RPMI7951 (cell line): ENCODE measurements at regions not wholly inside any gene's neighbourhood (a gene's known extent, or its start where the extent isn't known, plus 50 kb on each side); places are given as distances from the start of the nearest gene placed in this dataset.

Experiments
- DNase-seq: peaks from one replicate; pipeline ENCODE4 v3.0.0-alpha.2; 2012; ENCODE audit warnings: low read depth

- no peak for DNase-seq
These were observed 99.3 kb downstream of the NUDT12 start for GRCh38 chr5:103463261-103463660.

DNA sequence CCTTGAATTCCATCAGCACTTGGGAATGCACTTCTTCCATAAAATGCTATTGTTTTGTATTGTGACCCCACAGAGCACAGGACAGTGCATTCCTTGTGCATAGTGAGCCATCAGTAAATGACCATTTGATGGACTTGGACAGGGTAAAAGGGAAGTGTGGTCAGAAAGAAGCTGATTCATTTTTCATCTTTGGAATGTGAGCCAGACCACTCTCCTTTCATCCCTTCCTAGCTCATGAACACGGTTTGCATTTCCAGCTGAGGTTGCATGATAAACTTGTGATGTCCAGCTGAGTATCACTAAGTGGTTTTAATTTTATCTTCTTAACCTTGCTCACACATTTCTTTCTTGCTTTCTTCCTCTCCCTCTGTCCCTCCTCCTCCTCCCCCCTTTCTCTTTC is 101.3 kb downstream of the NUDT12 start:
- DNase-seq = peak; percentile 93

DNA sequence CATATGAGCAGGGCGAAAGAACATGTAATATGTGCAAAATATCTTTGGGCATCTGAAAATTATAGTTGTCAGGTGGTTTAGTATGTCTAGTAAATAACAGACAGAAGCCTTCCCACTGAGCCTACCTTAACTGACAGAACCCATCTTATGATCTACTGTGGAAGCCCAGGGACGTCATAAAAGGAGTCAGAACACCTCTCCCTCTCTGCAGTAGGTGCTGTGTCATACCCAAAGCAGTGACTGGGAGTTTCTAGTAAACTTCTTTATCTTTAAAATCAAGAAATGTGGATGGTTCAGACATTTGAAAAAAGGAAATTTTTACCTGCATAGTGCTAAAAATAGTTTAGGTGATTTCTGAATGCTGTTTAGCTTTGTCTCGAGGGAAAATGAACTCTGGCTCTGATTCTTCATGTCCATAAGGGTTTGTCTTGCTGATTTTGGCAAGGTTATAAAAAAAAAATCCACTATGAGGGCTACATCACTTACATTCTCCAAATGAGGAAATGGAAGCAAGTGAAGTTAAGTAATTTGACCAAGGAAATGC is 104.0 kb downstream of the NUDT12 start:
- no peak for DNase-seq

- DNase-seq = no peak
These were observed 106.1 kb downstream of the NUDT12 start for GRCh38 chr5:103456476-103456875.

DNA sequence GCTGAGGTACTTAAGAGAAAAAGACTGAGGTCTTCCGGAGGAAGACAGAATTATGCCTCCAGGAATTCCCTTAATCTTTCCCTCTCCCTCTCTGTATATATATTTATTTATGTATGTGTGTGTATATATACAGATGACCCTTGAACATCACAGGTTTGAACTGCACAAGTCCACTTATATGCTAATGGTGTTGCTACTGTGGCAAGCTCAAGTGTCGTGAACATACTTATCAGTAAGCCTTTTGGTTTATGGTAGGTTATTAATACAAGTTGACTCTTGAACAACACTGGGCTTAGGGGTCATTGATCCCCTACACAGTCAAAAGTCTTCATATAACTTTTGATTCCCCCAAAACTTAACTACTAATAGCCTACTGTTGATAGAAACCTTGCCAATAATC is 106.8 kb downstream of the NUDT12 start:
- no peak for DNase-seq

GRCh38 chr5:103454770-103455169 is 107.8 kb downstream of the NUDT12 start:
- no peak for DNase-seq

GRCh38 chr5:103452666-103453065 is 109.9 kb downstream of the NUDT12 start:
- DNase-seq = no peak

DNA sequence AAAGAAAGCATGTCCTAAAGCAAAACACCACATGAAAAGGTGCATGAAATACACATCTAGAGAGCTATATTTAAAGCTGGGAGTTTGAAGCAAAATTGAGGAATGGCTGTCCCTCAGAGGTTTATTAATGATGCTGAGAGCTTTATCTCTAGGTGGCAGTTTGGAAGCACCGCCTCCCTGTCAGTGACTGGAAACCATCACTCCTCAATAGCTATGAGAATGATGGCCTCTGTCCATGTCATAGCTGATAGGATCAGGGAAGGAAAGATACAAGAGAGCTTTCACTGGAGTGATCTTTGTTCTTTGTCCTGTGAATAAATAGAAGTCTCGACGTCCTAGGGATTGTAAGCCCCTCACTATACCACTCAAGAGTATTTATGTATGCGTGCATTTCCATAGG is 110.5 kb downstream of the NUDT12 start:
- DNase-seq = no peak

DNA sequence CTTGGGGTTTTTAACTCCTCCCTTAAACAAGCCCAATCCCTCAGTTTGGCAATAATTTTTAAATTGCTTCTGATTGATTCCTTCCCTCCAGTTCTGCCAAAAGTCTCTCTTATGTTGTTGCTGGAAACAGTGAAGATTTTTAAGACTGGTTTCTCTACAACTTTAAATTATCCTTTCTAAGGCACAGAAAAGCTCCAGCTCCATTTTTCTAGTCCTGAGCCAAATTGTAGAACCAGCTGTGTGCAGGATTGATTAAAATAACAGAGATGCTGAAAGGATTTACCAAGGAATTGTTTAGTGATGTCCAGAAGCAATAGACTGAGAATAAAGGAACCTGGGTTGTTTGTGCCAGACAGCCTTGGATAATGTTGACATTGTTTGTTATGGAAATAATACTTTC is 111.3 kb downstream of the NUDT12 start:
- no peak for DNase-seq

DNA sequence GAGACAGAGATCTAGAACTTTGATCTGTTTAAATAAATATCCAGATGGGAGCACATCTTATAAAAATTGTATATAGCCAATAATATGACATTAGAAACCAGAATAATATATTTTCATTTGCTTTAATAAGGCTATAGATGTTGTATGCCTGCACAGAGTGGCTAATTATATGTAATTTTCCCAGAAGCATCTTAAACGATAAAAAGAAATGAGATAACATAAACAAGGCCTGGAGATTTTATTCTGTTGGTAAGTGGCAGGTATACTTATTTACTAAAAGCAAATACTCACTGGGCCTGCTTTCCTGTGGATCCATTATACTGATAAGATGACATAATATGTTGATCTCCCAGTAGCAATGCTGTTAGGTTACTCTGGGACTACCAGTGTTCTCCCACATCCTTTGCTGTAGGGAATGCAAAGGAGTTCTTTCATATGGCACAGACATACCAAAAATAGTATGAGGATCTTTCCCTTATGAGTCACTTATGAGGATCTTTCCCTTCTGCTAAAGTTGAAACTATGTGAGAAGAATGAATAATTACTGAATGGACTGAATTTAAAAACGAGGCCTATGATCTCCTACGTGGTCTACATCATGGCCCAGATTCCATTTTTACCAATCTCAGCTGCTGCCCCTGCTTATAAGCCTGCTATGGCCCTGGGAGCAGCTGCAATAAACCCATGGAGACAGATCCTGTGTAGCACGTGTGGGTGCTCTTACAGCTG is 112.1 kb downstream of the NUDT12 start:
- peak; percentile 86 for DNase-seq

- no peak for DNase-seq
These were observed 115.8 kb downstream of the NUDT12 start for GRCh38 chr5:103446813-103447212.

GRCh38 chr5:103445426-103446035 is 117.1 kb downstream of the NUDT12 start:
- DNase-seq = no peak

GRCh38 chr5:103444333-103445038 is 118.1 kb downstream of the NUDT12 start:
- DNase-seq = peak; percentile 58

- DNase-seq = no peak
These were observed 119.8 kb downstream of the NUDT12 start for GRCh38 chr5:103442750-103443149.

- no peak for DNase-seq
These were observed 121.1 kb downstream of the NUDT12 start for GRCh38 chr5:103441523-103441922.

GRCh38 chr5:103439007-103439406 is 123.6 kb downstream of the NUDT12 start:
- no peak for DNase-seq

GRCh38 chr5:103436656-103437055 is 125.9 kb downstream of the NUDT12 start:
- DNase-seq = no peak

DNA sequence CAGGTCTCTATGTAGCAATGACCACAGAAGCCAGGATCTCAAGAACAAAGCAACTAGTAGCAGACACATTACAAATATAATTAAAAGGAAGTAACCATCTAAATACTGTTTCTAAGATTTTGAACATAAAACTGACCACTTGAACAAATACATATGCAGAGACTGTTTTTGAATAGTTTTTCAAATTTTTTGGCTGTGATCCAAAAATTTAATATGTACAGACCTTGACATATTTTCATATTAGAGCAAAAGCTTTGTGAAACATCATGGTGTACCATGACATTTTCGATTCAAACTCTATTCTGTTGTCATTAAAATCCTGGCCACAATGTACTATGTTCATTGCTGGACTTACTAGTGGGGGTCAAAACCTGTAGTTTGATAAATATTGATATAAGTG is 126.5 kb downstream of the NUDT12 start:
- no peak for DNase-seq

GRCh38 chr5:103435136-103435889 is 127.3 kb downstream of the NUDT12 start:
- DNase-seq = no peak

- no peak for DNase-seq
These were observed 128.5 kb downstream of the NUDT12 start for GRCh38 chr5:103434057-103434456.

- peak; percentile 21 for DNase-seq
These were observed 129.4 kb downstream of the NUDT12 start for GRCh38 chr5:103433211-103433610.

- DNase-seq = no peak
These were observed 133.7 kb downstream of the NUDT12 start for GRCh38 chr5:103428923-103429322.
